Peyer's patch (tissue), 4 donors: ENCODE measurements at regions not wholly inside any gene's neighbourhood (a gene's known extent, or its start where the extent isn't known, plus 50 kb on each side); places are given as distances from the start of the nearest gene placed in this dataset.
"Not testable (repeated sequence)": the region's sequence is repeated elsewhere in the genome, so short reads cannot be mapped to it uniquely, and the experiment has no call there.

Source experiments
- DNase-seq, 3 donors: peaks; one replicate each; pipeline ENCODE4 v3.0.0-alpha.2; 2017 to 2019
- H3K27ac ChIP-seq, 4 donors: fragments of 200-600 bp; sonication (generic); one replicate each; pipeline ENCODE4 v1.5.1; 2016 to 2019
- H3K27me3 ChIP-seq, 2 donors: fragments of 200-600 bp; sonication (generic); one replicate each; pipeline ENCODE4 v1.5.1; 2019
- H3K36me3 ChIP-seq, 3 donors: fragments of 200-600 bp; sonication (generic); one replicate each; pipeline ENCODE4 v1.5.1; 2016 to 2019
- H3K4me1 ChIP-seq, 4 donors: fragments of 200-600 bp; sonication (generic); one replicate each; pipeline ENCODE4 v1.5.1; 2016 to 2019
- H3K4me3 ChIP-seq, 4 donors: fragments of 200-600 bp; sonication (generic); 1 replicate in 3 of 4; 2 replicates in 1 of 4; pipeline ENCODE4 v1.5.1; 2016 to 2019; ENCODE audit warnings: mild to moderate bottlenecking in 1 of 4
- H3K9me3 ChIP-seq, 4 donors: fragments of 200-600 bp; sonication (generic); one replicate each; pipeline ENCODE4 v1.5.1; 2016 to 2019; ENCODE audit warnings: mild to moderate bottlenecking in 1 of 4
- CTCF ChIP-seq, 6 experiments: fragments of 450-650 bp in 4 of 6; fragments of 200-600 bp in 2 of 6; sonication (generic) in 1 of 6; IDR thresholded peaks; one replicate each; pipeline ENCODE4 v1.5.1; 2017 to 2019; ENCODE audit warnings: antibody characterized with exemption in 6 of 6, mild to moderate bottlenecking in 3 of 6, moderate library complexity in 1 of 6
- POLR2A ChIP-seq, 2 donors: fragments of 450-650 bp; IDR thresholded peaks; one replicate each; pipeline ENCODE4 v1.5.1; 2017; ENCODE audit warnings: antibody characterized with exemption in 2 of 2, mild to moderate bottlenecking in 2 of 2, moderate library complexity in 2 of 2

GRCh38 chr14:46108228-46108627 is 543.4 kb downstream of the RPL10L start:
- Histone ChIP-seq H3K9me3 (peaks cover 0 to 8% (median 0%) of the 10 kb centered on the region in 4 donors), H3K36me3 (no peaks in the 10 kb centered on the region), H3K4me3 (no peak overlapping the region), H3K4me1 (no peaks in the 10 kb centered on the region), H3K27ac (no peak overlapping the region), H3K27me3 (no peaks in the 10 kb centered on the region)
- TF ChIP-seq POLR2A (IDR thresholded peaks at IDR 0.05) (no peak), CTCF (IDR thresholded peaks at IDR 0.05) (no peak)
- no peak for DNase-seq

GRCh38 chr14:46100901-46101300 is 550.7 kb downstream of the RPL10L start:
- not testable (repeated sequence) for H3K9me3 ChIP-seq, DNase-seq, H3K27me3 ChIP-seq, H3K4me3 ChIP-seq, H3K36me3 ChIP-seq, H3K27ac ChIP-seq, H3K4me1 ChIP-seq

GRCh38 chr14:46091819-46092218 is 559.8 kb downstream of the RPL10L start:
- DNase-seq, result no peak
- Histone ChIP-seq H3K27me3 (no peaks in the 10 kb centered on the region), H3K4me3 (no peak overlapping the region), H3K27ac (no peak overlapping the region), H3K36me3 (no peaks in the 10 kb centered on the region), H3K4me1 (no peaks in the 10 kb centered on the region), H3K9me3 (no peaks in the 10 kb centered on the region)
- TF ChIP-seq POLR2A (IDR thresholded peaks at IDR 0.05) (no peak), CTCF (IDR thresholded peaks at IDR 0.05) (no peak)

- H3K27me3 ChIP-seq, result no peaks in the 10 kb centered on the region
- H3K27ac ChIP-seq, result no peak overlapping the region
- no peaks in the 10 kb centered on the region for H3K36me3 ChIP-seq
- no peak overlapping the region for H3K4me3 ChIP-seq
- DNase-seq, result no peak
- H3K9me3 ChIP-seq, result no peaks in the 10 kb centered on the region
- H3K4me1 ChIP-seq, result no peaks in the 10 kb centered on the region
- TF ChIP-seq POLR2A (IDR thresholded peaks at IDR 0.05) (no peak), CTCF (IDR thresholded peaks at IDR 0.05) (no peak)
Measured at GRCh38 chr14:46087604-46088003, 564.0 kb downstream of the RPL10L start.

- H3K27ac ChIP-seq, result no peak overlapping the region
- H3K4me1 ChIP-seq, result no peaks in the 10 kb centered on the region
- no peaks in the 10 kb centered on the region for H3K36me3 ChIP-seq
- no peaks in the 10 kb centered on the region for H3K27me3 ChIP-seq
- no peak overlapping the region for H3K4me3 ChIP-seq
- TF ChIP-seq CTCF (IDR thresholded peaks at IDR 0.05), result no peak
- TF ChIP-seq POLR2A (IDR thresholded peaks at IDR 0.05), result no peak
- no peaks in the 10 kb centered on the region for H3K9me3 ChIP-seq
- no peak for DNase-seq
Measured at GRCh38 chr14:46074061-46074460, 577.5 kb downstream of the RPL10L start.

- H3K9me3 ChIP-seq, result no peaks in the 10 kb centered on the region
- TF ChIP-seq POLR2A (IDR thresholded peaks at IDR 0.05), result no peak
- TF ChIP-seq CTCF (IDR thresholded peaks at IDR 0.05), result no peak
- DNase-seq, result no peak
- H3K36me3 ChIP-seq, result no peaks in the 10 kb centered on the region
- H3K4me1 ChIP-seq, result no peaks in the 10 kb centered on the region
- no peak overlapping the region for H3K4me3 ChIP-seq
- H3K27me3 ChIP-seq, result no peaks in the 10 kb centered on the region
- no peak overlapping the region for H3K27ac ChIP-seq
Measured at GRCh38 chr14:46063872-46064271, 587.7 kb downstream of the RPL10L start.
